ENCODE measurements at regions not wholly inside any gene's neighbourhood (a gene's known extent, or its start where the extent isn't known, plus 50 kb on each side); places are given as distances from the start of the nearest gene placed in this dataset.
"Not testable (repeated sequence)": the region's sequence is repeated elsewhere in the genome, so short reads cannot be mapped to it uniquely, and the experiment has no call there.

DNA sequence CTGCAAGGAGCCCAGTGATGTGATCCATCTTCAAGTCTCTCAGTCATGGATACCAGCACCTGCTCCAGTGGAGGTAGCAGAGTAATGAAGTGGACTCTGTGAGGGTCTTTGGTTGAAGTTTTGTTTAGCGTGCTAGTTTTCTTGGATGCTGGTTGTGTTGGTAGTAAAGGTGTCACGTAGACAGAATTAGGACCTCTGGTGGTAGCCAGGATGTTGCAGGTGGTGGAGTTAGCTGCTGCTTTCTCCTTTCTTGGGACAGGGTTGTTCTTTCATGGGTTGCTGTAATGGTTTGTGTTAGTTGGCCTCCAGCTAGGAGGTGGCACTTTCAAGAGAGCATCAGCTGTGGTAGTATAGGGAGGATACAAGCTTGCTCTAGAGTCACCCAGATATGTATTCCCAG lies 125.2 kb downstream of the ANXA2 start:
- Histone ChIP-seq H3K9ac (ENCODE audit: low read depth in 1 of 2, low read length in 2 of 2) (no peak overlapping the region), H3K4me1 (ENCODE audit: control insufficient read depth in 2 of 2, insufficient read depth in 2 of 2, low read length in 2 of 2) (no peaks in the 10 kb centered on the region), H3K4me3 (ENCODE audit: low read length in 2 of 2) (no peak overlapping the region), H3K27ac (ENCODE audit: low read depth in 2 of 2, low read length in 2 of 2) (no peak overlapping the region), H3K9me3 (ENCODE audit: control insufficient read depth in 2 of 2, low read length in 2 of 2) (no peaks in the 10 kb centered on the region), H3K27me3 (ENCODE audit: control insufficient read depth in 2 of 2, insufficient read depth in 2 of 2, low read length in 2 of 2) (no peaks in the 10 kb centered on the region), H3K36me3 (ENCODE audit: control insufficient read depth in 2 of 2, insufficient read depth in 2 of 2, low read length in 2 of 2) (no peaks in the 10 kb centered on the region)

DNA sequence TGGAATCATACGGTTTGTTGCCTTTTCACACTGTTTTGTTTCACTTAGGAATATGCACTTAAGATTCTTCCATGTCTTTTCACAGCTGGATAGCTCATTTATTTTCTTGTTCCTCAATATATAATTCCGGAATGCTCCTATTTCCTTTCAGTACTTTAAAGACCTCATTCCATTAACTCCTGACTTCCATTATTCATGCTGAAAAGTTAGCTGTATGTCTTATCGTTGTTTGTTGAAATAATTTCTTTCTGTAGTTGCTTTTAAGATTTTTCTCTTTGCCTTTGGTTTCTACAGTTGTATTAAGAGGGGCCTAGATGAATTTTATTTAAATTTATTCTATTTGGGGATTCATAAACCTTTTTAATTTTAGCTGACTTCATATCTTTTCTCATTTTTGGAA lies 122.2 kb downstream of the ANXA2 start:
- no peak overlapping the region for H3K9ac ChIP-seq (ENCODE audit: low read depth in 1 of 2, low read length in 2 of 2)
- H3K36me3 ChIP-seq (ENCODE audit: control insufficient read depth in 2 of 2, insufficient read depth in 2 of 2, low read length in 2 of 2): no peaks in the 10 kb centered on the region
- no peaks in the 10 kb centered on the region for H3K4me1 ChIP-seq (ENCODE audit: control insufficient read depth in 2 of 2, insufficient read depth in 2 of 2, low read length in 2 of 2)
- peaks cover 0 to 2% of the 10 kb centered on the region in 2 donors for H3K27me3 ChIP-seq (ENCODE audit: control insufficient read depth in 2 of 2, insufficient read depth in 2 of 2, low read length in 2 of 2)
- no peaks in the 10 kb centered on the region for H3K9me3 ChIP-seq (ENCODE audit: control insufficient read depth in 2 of 2, low read length in 2 of 2)
- no peak overlapping the region for H3K4me3 ChIP-seq (ENCODE audit: low read length in 2 of 2)
- H3K27ac ChIP-seq (ENCODE audit: low read depth in 2 of 2, low read length in 2 of 2): no peak overlapping the region

- H3K27ac ChIP-seq (ENCODE audit: low read depth in 2 of 2, low read length in 2 of 2): no peak overlapping the region
- H3K36me3 ChIP-seq (ENCODE audit: control insufficient read depth in 2 of 2, insufficient read depth in 2 of 2, low read length in 2 of 2): no peaks in the 10 kb centered on the region
- H3K9me3 ChIP-seq (ENCODE audit: control insufficient read depth in 2 of 2, low read length in 2 of 2): no peaks in the 10 kb centered on the region
- no peaks in the 10 kb centered on the region for H3K4me1 ChIP-seq (ENCODE audit: control insufficient read depth in 2 of 2, insufficient read depth in 2 of 2, low read length in 2 of 2)
- no peak overlapping the region for H3K9ac ChIP-seq (ENCODE audit: low read depth in 1 of 2, low read length in 2 of 2)
- H3K27me3 ChIP-seq (ENCODE audit: control insufficient read depth in 2 of 2, insufficient read depth in 2 of 2, low read length in 2 of 2): peaks cover 0 to 2% of the 10 kb centered on the region in 2 donors
- H3K4me3 ChIP-seq (ENCODE audit: low read length in 2 of 2): no peak overlapping the region
These were observed 118.9 kb downstream of the ANXA2 start for GRCh38 chr15:60278879-60279278.

- Histone ChIP-seq H3K9me3 (ENCODE audit: control insufficient read depth in 2 of 2, low read length in 2 of 2) (no peaks in the 10 kb centered on the region), H3K4me1 (ENCODE audit: control insufficient read depth in 2 of 2, insufficient read depth in 2 of 2, low read length in 2 of 2) (no peaks in the 10 kb centered on the region), H3K9ac (ENCODE audit: low read depth in 1 of 2, low read length in 2 of 2) (no peak overlapping the region), H3K4me3 (ENCODE audit: low read length in 2 of 2) (no peak overlapping the region), H3K27ac (ENCODE audit: low read depth in 2 of 2, low read length in 2 of 2) (no peak overlapping the region), H3K36me3 (ENCODE audit: control insufficient read depth in 2 of 2, insufficient read depth in 2 of 2, low read length in 2 of 2) (no peaks in the 10 kb centered on the region), H3K27me3 (ENCODE audit: control insufficient read depth in 2 of 2, insufficient read depth in 2 of 2, low read length in 2 of 2) (peaks cover 0 to 2% of the 10 kb centered on the region in 2 donors)
These were observed 117.5 kb downstream of the ANXA2 start for GRCh38 chr15:60280259-60280658.

DNA sequence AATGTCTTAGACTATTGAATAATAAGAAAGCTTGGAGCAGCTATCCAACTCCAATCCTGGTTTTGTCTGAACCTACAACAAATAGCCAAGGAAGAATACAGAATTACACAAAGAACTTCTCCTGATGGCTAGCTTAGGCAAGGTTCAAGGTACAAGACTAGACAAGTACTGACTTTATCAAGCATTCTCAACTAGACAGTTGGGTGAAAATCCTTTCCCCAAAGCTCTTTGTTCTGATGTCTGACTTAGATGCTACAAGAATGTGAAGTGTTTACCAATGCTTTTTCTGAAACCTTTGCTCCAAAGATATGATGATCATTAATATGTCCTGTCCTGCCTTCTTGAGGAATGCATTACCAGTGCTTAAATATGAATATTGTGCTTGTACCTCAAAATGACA lies 113.8 kb downstream of the ANXA2 start:
- no peak overlapping the region for H3K27ac ChIP-seq (ENCODE audit: low read depth in 2 of 2, low read length in 2 of 2)
- H3K36me3 ChIP-seq (ENCODE audit: control insufficient read depth in 2 of 2, insufficient read depth in 2 of 2, low read length in 2 of 2): no peaks in the 10 kb centered on the region
- H3K4me1 ChIP-seq (ENCODE audit: control insufficient read depth in 2 of 2, insufficient read depth in 2 of 2, low read length in 2 of 2): no peaks in the 10 kb centered on the region
- H3K4me3 ChIP-seq (ENCODE audit: low read length in 2 of 2): no peak overlapping the region
- no peaks in the 10 kb centered on the region for H3K27me3 ChIP-seq (ENCODE audit: control insufficient read depth in 2 of 2, insufficient read depth in 2 of 2, low read length in 2 of 2)
- no peaks in the 10 kb centered on the region for H3K9me3 ChIP-seq (ENCODE audit: control insufficient read depth in 2 of 2, low read length in 2 of 2)
- H3K9ac ChIP-seq (ENCODE audit: low read depth in 1 of 2, low read length in 2 of 2): no peak overlapping the region

DNA sequence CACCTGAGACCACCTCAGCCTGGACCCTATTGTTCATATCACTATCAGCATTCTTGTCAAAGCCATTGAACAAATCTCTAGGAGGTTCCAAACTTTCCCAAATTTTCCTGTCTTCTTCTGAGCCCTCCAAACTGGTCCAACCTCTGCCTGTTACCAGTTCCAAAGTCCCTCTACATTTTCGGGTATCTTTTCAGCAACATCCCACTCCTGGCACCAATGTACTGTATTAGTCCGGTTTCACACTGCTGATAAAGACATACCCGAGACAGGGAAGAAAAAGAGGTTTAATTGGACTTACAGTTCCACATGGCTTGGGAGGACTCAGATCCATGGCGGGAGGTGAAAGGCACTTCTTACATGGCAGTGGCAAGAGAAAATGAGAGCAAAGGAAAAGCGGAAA lies 101.9 kb downstream of the ANXA2 start:
- H3K9ac ChIP-seq (ENCODE audit: low read depth in 1 of 2, low read length in 2 of 2); H3K4me3 ChIP-seq (ENCODE audit: low read length in 2 of 2); H3K27me3 ChIP-seq (ENCODE audit: control insufficient read depth in 2 of 2, insufficient read depth in 2 of 2, low read length in 2 of 2); H3K4me1 ChIP-seq (ENCODE audit: control insufficient read depth in 2 of 2, insufficient read depth in 2 of 2, low read length in 2 of 2); H3K9me3 ChIP-seq (ENCODE audit: control insufficient read depth in 2 of 2, low read length in 2 of 2); H3K36me3 ChIP-seq (ENCODE audit: control insufficient read depth in 2 of 2, insufficient read depth in 2 of 2, low read length in 2 of 2); H3K27ac ChIP-seq (ENCODE audit: low read depth in 2 of 2, low read length in 2 of 2): not testable (repeated sequence)

- Histone ChIP-seq H3K9me3 (ENCODE audit: control insufficient read depth in 2 of 2, low read length in 2 of 2) (no peaks in the 10 kb centered on the region), H3K4me3 (ENCODE audit: low read length in 2 of 2) (no peak overlapping the region), H3K9ac (ENCODE audit: low read depth in 1 of 2, low read length in 2 of 2) (no peak overlapping the region), H3K4me1 (ENCODE audit: control insufficient read depth in 2 of 2, insufficient read depth in 2 of 2, low read length in 2 of 2) (peaks cover 3 to 5% of the 10 kb centered on the region in 2 donors), H3K27me3 (ENCODE audit: control insufficient read depth in 2 of 2, insufficient read depth in 2 of 2, low read length in 2 of 2) (peaks cover 0 to 3% of the 10 kb centered on the region in 2 donors), H3K36me3 (ENCODE audit: control insufficient read depth in 2 of 2, insufficient read depth in 2 of 2, low read length in 2 of 2) (no peaks in the 10 kb centered on the region), H3K27ac (ENCODE audit: low read depth in 2 of 2, low read length in 2 of 2) (no peak overlapping the region)
These were observed 100.7 kb downstream of the ANXA2 start for GRCh38 chr15:60297047-60297446.

All from mucosa of rectum (tissue), 2 donors.